Upper lobe of left lung (tissue), 4 donors: ENCODE measurements at regions not wholly inside any gene's neighbourhood (a gene's known extent, or its start where the extent isn't known, plus 50 kb on each side); places are given as distances from the start of the nearest gene placed in this dataset.

Experiments
- EP300 ChIP-seq, 4 donors: sonication (generic); formaldehyde crosslinking; IDR thresholded peaks; one replicate each; pipeline ENCODE4 v1.5.1; 2017; ENCODE audit warnings: antibody characterized with exemption in 4 of 4, control low read depth in 2 of 4
- POLR2A ChIP-seq, 4 donors: fragments of 450-650 bp; IDR thresholded peaks; one replicate each; pipeline ENCODE4 v1.5.1; 2016 to 2017; ENCODE audit warnings: antibody characterized with exemption in 4 of 4, mild to moderate bottlenecking in 2 of 4
- POLR2AphosphoS5 ChIP-seq, 2 donors: sonication (generic); formaldehyde crosslinking; IDR thresholded peaks; one replicate each; pipeline ENCODE4 v1.5.1; 2017; ENCODE audit warnings: antibody characterized with exemption in 2 of 2
- TF ChIP-seq, protein P1 (sequence below), 6 experiments: fragments of 450-650 bp in 4 of 6; fragments of 200-600 bp in 2 of 6; sonication (generic) in 2 of 6; IDR thresholded peaks; one replicate each; pipeline ENCODE4 v1.5.1; 2016 to 2019; ENCODE audit warnings: antibody characterized with exemption in 6 of 6

DNA sequence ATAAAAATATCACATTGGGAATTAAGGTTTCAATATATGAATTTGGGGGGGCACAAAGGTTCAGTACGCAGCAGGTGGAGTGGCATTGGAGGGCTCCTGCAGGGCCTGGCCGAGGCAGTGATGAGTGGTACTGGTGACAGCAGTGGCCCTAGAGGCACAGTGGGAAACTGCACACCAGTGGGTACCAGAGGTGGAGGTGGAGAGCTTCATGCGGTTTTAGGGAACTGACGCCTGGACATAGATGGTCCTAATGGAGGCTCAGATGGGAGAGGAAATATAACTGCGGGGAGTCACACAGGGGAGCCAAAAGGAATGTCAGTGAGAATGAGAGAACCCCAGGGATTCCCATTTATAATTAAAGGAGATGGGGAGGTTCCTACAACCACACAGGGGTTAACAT, 156.2 kb downstream of the COG6 start:
- TF ChIP-seq, protein P1, sequence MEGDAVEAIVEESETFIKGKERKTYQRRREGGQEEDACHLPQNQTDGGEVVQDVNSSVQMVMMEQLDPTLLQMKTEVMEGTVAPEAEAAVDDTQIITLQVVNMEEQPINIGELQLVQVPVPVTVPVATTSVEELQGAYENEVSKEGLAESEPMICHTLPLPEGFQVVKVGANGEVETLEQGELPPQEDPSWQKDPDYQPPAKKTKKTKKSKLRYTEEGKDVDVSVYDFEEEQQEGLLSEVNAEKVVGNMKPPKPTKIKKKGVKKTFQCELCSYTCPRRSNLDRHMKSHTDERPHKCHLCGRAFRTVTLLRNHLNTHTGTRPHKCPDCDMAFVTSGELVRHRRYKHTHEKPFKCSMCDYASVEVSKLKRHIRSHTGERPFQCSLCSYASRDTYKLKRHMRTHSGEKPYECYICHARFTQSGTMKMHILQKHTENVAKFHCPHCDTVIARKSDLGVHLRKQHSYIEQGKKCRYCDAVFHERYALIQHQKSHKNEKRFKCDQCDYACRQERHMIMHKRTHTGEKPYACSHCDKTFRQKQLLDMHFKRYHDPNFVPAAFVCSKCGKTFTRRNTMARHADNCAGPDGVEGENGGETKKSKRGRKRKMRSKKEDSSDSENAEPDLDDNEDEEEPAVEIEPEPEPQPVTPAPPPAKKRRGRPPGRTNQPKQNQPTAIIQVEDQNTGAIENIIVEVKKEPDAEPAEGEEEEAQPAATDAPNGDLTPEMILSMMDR (IDR thresholded peaks at IDR 0.05): no peak
- TF ChIP-seq POLR2A (IDR thresholded peaks at IDR 0.05): no peak
- TF ChIP-seq EP300 (IDR thresholded peaks at IDR 0.05): no peak
- TF ChIP-seq POLR2AphosphoS5 (IDR thresholded peaks at IDR 0.05): no peak
